Activated CD4-positive, alpha-beta memory T cell treated with anti-CD3 and anti-CD28 coated beads, Interleukin-2, amount 10 ng/mL, durations not matched to agents 7 days and 5 days (primary cell): ENCODE measurements at regions not wholly inside any gene's neighbourhood (a gene's known extent, or its start where the extent isn't known, plus 50 kb on each side); places are given as distances from the start of the nearest gene placed in this dataset.

Experiments used
- CTCF ChIA-PET: fragments of 350-600 bp; sonication (Branson Sonifier 250); formaldehyde crosslinking; loops from one replicate; lab custom pipeline; 2021; ENCODE audit warnings: antibody characterized with exemption, inconsistent platforms; lab: Charles Lee
- POLR2A ChIA-PET: fragments of 350-600 bp; sonication (Branson Sonifier 250); formaldehyde crosslinking; loops from one replicate; lab custom pipeline; 2021; ENCODE audit warnings: antibody characterized with exemption; lab: Charles Lee
- DNase-seq: peaks from one replicate; pipeline ENCODE4 v3.0.0-alpha.2; 2020
- H3K27ac Mint-ChIP-seq: one replicate; pipeline ENCODE4 v1.8.0; 2021; ENCODE audit warnings: mild to moderate bottlenecking, mixed read lengths
- H3K27me3 Mint-ChIP-seq: one replicate; pipeline ENCODE4 v1.8.0; 2021; ENCODE audit warnings: mixed read lengths
- H3K36me3 Mint-ChIP-seq: one replicate; pipeline ENCODE4 v1.8.0; 2021; ENCODE audit warnings: low read depth, mixed read lengths
- H3K4me1 Mint-ChIP-seq: one replicate; pipeline ENCODE4 v1.8.0; 2021; ENCODE audit warnings: mixed read lengths
- H3K4me3 Mint-ChIP-seq: one replicate; pipeline ENCODE4 v1.8.0; 2021; ENCODE audit warnings: mild to moderate bottlenecking, mixed read lengths
- H3K9me3 Mint-ChIP-seq: one replicate; pipeline ENCODE4 v1.8.0; 2021; ENCODE audit warnings: mixed read lengths

DNA sequence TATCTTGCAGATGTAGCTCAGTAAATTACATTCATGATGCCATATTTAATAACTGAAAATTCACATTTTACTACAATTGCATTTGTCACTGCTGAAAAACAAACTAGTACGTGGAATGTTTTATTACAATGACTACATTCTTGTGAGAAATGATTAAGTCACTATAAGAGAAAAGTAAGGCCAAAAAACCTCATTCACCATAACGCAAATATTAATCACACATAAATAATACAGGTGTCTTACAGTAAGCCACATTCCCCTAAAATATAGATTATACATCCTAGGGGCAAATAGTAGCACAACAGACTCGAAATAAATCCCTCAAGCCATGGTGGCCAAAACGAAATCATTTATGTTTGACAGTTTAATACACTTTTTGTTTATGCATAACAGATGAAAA lies 460.6 kb downstream of the NR4A2 start:
- Mint-ChIP-seq H3K4me3 (no peak overlapping the region), H3K27me3 (no peaks in the 10 kb centered on the region), H3K27ac (no peak overlapping the region), H3K9me3 (peaks cover 7% of the 10 kb centered on the region), H3K4me1 (no peaks in the 10 kb centered on the region), H3K36me3 (no peaks in the 10 kb centered on the region)
- no peak for DNase-seq
- ChIA-PET CTCF (no interaction called here), POLR2A (no interaction called here)

- Mint-ChIP-seq H3K9me3 (no peaks in the 10 kb centered on the region), H3K4me3 (no peak overlapping the region), H3K4me1 (no peaks in the 10 kb centered on the region)
Observed at GRCh38 chr2:155867564-155867963, 465.0 kb downstream of the NR4A2 start.

GRCh38 chr2:155866477-155866876 lies 466.0 kb downstream of the NR4A2 start:
- POLR2A ChIA-PET, result no interaction called here
- no peak for DNase-seq
- Mint-ChIP-seq H3K4me3 (no peak overlapping the region), H3K27me3 (no peaks in the 10 kb centered on the region), H3K9me3 (no peaks in the 10 kb centered on the region), H3K27ac (no peak overlapping the region), H3K36me3 (no peaks in the 10 kb centered on the region), H3K4me1 (no peaks in the 10 kb centered on the region)
- CTCF ChIA-PET, result no interaction called here

More at GRCh38 chr2:155867564-155867963, 465.0 kb downstream of the NR4A2 start:
- ChIA-PET POLR2A (no interaction called here), CTCF (no interaction called here)
- H3K36me3 Mint-ChIP-seq, result no peaks in the 10 kb centered on the region
- H3K27me3 Mint-ChIP-seq, result no peaks in the 10 kb centered on the region
- no peak for DNase-seq
- H3K27ac Mint-ChIP-seq, result no peak overlapping the region

DNA sequence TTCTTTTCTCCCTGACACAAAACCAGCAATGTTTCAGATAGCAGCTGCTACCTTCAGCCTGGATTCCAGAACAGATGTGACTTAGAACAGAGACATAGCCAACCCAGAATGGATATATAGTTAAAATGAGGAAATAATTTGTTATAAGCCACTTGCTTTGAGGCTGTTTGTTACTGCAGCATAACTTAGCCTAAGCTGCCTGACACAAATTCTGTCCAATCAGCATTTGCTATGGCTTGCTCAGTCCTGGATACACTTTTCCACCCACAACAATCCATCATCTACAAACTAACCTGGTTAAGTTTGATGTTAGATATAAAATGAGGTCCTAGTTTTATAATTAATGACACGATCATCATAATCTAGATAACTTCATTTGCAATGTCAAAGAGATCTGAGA lies 480.4 kb downstream of the NR4A2 start:
- no peaks in the 10 kb centered on the region for H3K4me1 Mint-ChIP-seq
- POLR2A ChIA-PET, result no interaction called here
- DNase-seq, result no peak
- no peak overlapping the region for H3K4me3 Mint-ChIP-seq
- H3K36me3 Mint-ChIP-seq, result no peaks in the 10 kb centered on the region
- H3K9me3 Mint-ChIP-seq, result no peaks in the 10 kb centered on the region
- no peaks in the 10 kb centered on the region for H3K27me3 Mint-ChIP-seq
- H3K27ac Mint-ChIP-seq, result no peak overlapping the region
- CTCF ChIA-PET, result no interaction called here

DNA sequence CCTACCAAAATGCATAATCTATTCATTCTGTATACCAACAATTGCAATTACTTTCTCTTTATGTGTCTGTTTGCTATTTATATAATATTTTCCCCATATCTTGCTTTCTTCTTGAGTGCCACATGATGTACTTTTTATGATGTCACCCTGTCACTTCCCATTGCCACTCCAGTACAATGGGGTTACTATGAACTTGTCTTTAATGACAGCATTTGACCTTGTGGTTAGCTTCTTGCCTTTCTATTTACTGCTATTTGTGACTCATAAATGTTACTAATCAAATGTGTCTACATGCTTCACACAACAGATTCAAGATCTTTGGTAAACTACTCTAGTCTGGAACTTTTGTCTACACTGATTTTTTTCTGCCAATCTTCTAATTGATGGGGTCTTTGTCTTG lies 486.3 kb downstream of the NR4A2 start:
- ChIA-PET CTCF (no interaction called here), POLR2A (no interaction called here)
- H3K4me3 Mint-ChIP-seq, result no peak overlapping the region
- DNase-seq, result no peak
- H3K9me3 Mint-ChIP-seq, result no peaks in the 10 kb centered on the region
- no peak overlapping the region for H3K27ac Mint-ChIP-seq
- H3K36me3 Mint-ChIP-seq, result no peaks in the 10 kb centered on the region
- H3K4me1 Mint-ChIP-seq, result no peaks in the 10 kb centered on the region
- no peaks in the 10 kb centered on the region for H3K27me3 Mint-ChIP-seq

DNA sequence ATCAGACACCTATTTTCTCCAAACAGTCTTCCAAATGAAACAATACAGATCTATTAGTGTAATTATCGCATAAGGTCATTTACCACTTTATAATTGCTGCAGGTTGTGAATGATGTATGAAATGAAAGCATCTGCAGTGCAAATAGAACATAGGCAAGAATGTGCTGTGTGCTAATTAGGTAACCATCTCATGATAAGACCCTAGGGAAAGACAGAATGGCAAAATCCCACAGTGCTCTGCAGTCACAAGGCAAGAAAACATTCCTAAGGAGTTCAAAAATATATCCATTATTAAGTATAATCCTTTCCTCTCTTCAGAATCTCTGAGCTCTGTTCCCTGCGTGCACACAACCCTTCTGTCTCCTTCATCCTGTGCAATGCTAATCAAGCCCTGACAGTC lies 488.1 kb downstream of the NR4A2 start:
- DNase-seq, result no peak
- Mint-ChIP-seq H3K9me3 (no peaks in the 10 kb centered on the region), H3K4me1 (no peaks in the 10 kb centered on the region), H3K36me3 (no peaks in the 10 kb centered on the region), H3K27ac (no peak overlapping the region), H3K27me3 (no peaks in the 10 kb centered on the region), H3K4me3 (no peak overlapping the region)
- POLR2A ChIA-PET, result no interaction called here
- CTCF ChIA-PET, result no interaction called here

DNA sequence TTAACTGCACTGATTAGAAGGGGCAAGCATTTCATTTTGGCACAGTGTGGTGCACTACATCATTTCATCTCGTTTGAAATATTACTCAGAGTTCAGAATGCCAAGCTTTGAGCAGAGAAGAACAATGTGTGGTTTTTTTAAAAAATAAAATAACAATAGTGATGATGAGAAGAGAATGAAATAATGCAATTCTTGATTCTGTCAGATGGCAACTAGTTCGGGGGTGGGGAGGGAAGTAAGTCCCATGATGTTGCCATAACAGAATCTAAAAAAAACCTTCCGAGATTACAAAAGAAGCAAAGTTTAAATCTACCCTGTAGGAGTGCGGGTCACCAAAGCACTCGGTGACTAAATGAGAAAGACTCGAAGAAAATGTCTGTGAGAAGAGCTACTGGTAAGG lies 490.4 kb downstream of the NR4A2 start:
- no peaks in the 10 kb centered on the region for H3K27me3 Mint-ChIP-seq
- no peak for DNase-seq
- no peak overlapping the region for H3K4me3 Mint-ChIP-seq
- CTCF ChIA-PET, result no interaction called here
- H3K36me3 Mint-ChIP-seq, result no peaks in the 10 kb centered on the region
- no peak overlapping the region for H3K27ac Mint-ChIP-seq
- H3K4me1 Mint-ChIP-seq, result no peaks in the 10 kb centered on the region
- POLR2A ChIA-PET, result no interaction called here
- H3K9me3 Mint-ChIP-seq, result no peaks in the 10 kb centered on the region

- DNase-seq, result no peak
- Mint-ChIP-seq H3K36me3 (no peaks in the 10 kb centered on the region), H3K4me3 (no peak overlapping the region), H3K4me1 (no peaks in the 10 kb centered on the region), H3K27me3 (no peaks in the 10 kb centered on the region), H3K9me3 (no peaks in the 10 kb centered on the region), H3K27ac (no peak overlapping the region)
- POLR2A ChIA-PET, result no interaction called here
- CTCF ChIA-PET, result no interaction called here
Observed at GRCh38 chr2:155841442-155841841, 491.1 kb downstream of the NR4A2 start.

DNA sequence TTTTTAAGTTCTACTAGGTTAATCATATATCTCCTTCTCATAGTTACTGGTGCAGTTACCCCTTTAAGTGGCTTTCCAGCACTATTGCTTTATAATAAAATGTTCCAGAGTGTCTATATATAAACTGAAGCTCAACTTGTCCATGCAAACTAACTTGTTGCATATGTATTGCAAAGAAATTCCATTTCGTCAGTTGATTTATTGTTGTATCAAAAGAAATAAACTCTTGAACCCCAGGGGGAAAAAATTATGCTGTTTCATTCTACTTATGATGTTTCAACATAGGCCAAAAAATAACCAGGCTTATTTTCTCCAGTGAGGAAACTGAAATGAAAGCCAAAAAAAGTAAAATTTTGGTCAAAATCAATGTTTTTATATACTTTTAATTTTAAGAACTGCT lies 491.9 kb downstream of the NR4A2 start:
- CTCF ChIA-PET, result no interaction called here
- no peak for DNase-seq
- POLR2A ChIA-PET, result no interaction called here
- H3K36me3 Mint-ChIP-seq, result no peaks in the 10 kb centered on the region
- no peak overlapping the region for H3K4me3 Mint-ChIP-seq
- H3K27ac Mint-ChIP-seq, result no peak overlapping the region
- no peaks in the 10 kb centered on the region for H3K27me3 Mint-ChIP-seq
- no peaks in the 10 kb centered on the region for H3K4me1 Mint-ChIP-seq
- H3K9me3 Mint-ChIP-seq, result no peaks in the 10 kb centered on the region

- CTCF ChIA-PET, result no interaction called here
- H3K36me3 Mint-ChIP-seq, result no peaks in the 10 kb centered on the region
- DNase-seq, result no peak
- no peak overlapping the region for H3K27ac Mint-ChIP-seq
- H3K4me3 Mint-ChIP-seq, result no peak overlapping the region
- H3K4me1 Mint-ChIP-seq, result no peaks in the 10 kb centered on the region
- H3K9me3 Mint-ChIP-seq, result no peaks in the 10 kb centered on the region
- POLR2A ChIA-PET, result no interaction called here
- H3K27me3 Mint-ChIP-seq, result no peaks in the 10 kb centered on the region
Observed at GRCh38 chr2:155839991-155840390, 492.5 kb downstream of the NR4A2 start.

- no peak overlapping the region for H3K4me3 Mint-ChIP-seq
- no peaks in the 10 kb centered on the region for H3K9me3 Mint-ChIP-seq
- ChIA-PET POLR2A (no interaction called here), CTCF (no interaction called here)
- H3K4me1 Mint-ChIP-seq, result no peaks in the 10 kb centered on the region
- no peaks in the 10 kb centered on the region for H3K27me3 Mint-ChIP-seq
- DNase-seq, result no peak
- no peaks in the 10 kb centered on the region for H3K36me3 Mint-ChIP-seq
- no peak overlapping the region for H3K27ac Mint-ChIP-seq
Observed at GRCh38 chr2:155839436-155839835, 493.1 kb downstream of the NR4A2 start.

GRCh38 chr2:155836439-155836838 lies 496.1 kb downstream of the NR4A2 start:
- H3K27ac Mint-ChIP-seq, result no peak overlapping the region
- no peaks in the 10 kb centered on the region for H3K4me1 Mint-ChIP-seq
- DNase-seq, result no peak
- H3K4me3 Mint-ChIP-seq, result no peak overlapping the region
- ChIA-PET CTCF (no interaction called here), POLR2A (no interaction called here)
- no peaks in the 10 kb centered on the region for H3K9me3 Mint-ChIP-seq
- H3K27me3 Mint-ChIP-seq, result no peaks in the 10 kb centered on the region
- H3K36me3 Mint-ChIP-seq, result no peaks in the 10 kb centered on the region

DNA sequence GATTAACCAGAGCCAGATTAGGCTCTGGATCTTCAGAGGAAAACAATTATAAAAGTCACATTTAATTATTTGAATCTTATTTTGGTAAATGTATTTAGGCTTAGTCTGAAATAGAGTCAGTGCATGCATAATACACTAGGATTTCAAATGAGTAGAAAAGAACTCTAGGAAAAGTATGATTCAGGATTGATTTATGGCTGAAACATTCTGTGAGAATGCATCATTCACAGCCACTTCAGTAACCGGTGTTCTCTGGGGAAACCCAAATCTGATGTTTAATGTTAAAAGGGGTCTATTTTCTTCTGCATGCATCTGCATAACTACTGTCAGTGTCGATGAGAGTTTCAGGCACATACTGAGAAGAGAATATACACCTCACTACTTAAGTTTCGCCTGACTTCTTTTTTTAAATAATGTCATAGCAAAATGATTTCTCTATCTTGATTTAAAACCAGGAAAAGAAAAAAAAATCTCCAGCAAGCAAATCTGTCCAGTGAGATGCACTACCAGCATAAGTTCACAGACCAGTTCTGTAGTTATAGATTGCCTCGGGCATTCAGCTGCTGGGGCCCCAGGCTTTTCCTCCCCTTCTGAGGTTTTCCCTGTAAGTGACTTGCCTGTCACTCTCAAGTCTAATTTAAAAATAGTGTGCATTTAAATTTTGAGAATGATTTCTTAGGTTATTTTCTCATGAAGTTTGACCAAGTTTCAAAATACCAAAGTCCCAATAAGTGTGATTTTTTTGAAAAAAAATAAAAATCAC lies 501.5 kb downstream of the NR4A2 start:
- H3K27me3 Mint-ChIP-seq, result no peaks in the 10 kb centered on the region
- no peaks in the 10 kb centered on the region for H3K4me1 Mint-ChIP-seq
- no peak overlapping the region for H3K27ac Mint-ChIP-seq
- no peaks in the 10 kb centered on the region for H3K9me3 Mint-ChIP-seq
- no peak for DNase-seq
- POLR2A ChIA-PET, result no interaction called here
- H3K36me3 Mint-ChIP-seq, result no peaks in the 10 kb centered on the region
- CTCF ChIA-PET, result no interaction called here
- no peak overlapping the region for H3K4me3 Mint-ChIP-seq

- no peaks in the 10 kb centered on the region for H3K4me1 Mint-ChIP-seq
- H3K4me3 Mint-ChIP-seq, result no peak overlapping the region
- ChIA-PET CTCF (no interaction called here), POLR2A (no interaction called here)
- H3K27me3 Mint-ChIP-seq, result no peaks in the 10 kb centered on the region
- DNase-seq, result no peak
- H3K36me3 Mint-ChIP-seq, result no peaks in the 10 kb centered on the region
- no peak overlapping the region for H3K27ac Mint-ChIP-seq
- no peaks in the 10 kb centered on the region for H3K9me3 Mint-ChIP-seq
Observed at GRCh38 chr2:155830351-155830750, 502.2 kb downstream of the NR4A2 start.
